IMR-90 (cell line): ENCODE measurements at regions not wholly inside any gene's neighbourhood (a gene's known extent, or its start where the extent isn't known, plus 50 kb on each side); places are given as distances from the start of the nearest gene placed in this dataset.

Experiments used
- ATAC-seq: fragments of 200-7000 bp; cut with Tn5 transposase; 2 replicates; pipeline ENCODE4 v1.9.1; 2020; ENCODE audit warnings: low read depth, mild to moderate bottlenecking, moderate library complexity
- BruUV-seq: library from RNA; stranded (reverse); fragments of 400-500 nt; replicated peaks from 2 replicates; lab custom pipeline; 2021; lab: Mats Ljungman, UMichigan
- CTCF ChIA-PET: fragments of 300-600 bp; formaldehyde crosslinking; extraction: SDS; loops from one replicate; lab custom pipeline; 2021; ENCODE audit warnings: antibody characterized with exemption; lab: Yijun Ruan, JAX
- POLR2A ChIA-PET: fragments of 300-600 bp; sonication (Branson Sonifier 250); formaldehyde crosslinking; loops from one replicate; lab custom pipeline; 2022; ENCODE audit warnings: antibody characterized with exemption; ENCODE audit not compliant: unreplicated experiment; lab: Charles Lee
- DNase-seq: peaks from one replicate; pipeline ENCODE4 v3.0.0; 2013
- H2AFZ ChIP-seq: replicated peaks from 2 replicates; pipeline ENCODE3; 2013; ENCODE audit warnings: low read length, mild to moderate bottlenecking; ENCODE audit not compliant: poor library complexity
- H2AK5ac ChIP-seq: 2 replicates; pipeline ENCODE4 v1.6.1; 2013; ENCODE audit warnings: low read depth, low read length, inconsistent platforms
- H2AK9ac ChIP-seq: replicated peaks from 2 replicates; pipeline ENCODE3; 2013; ENCODE audit warnings: mild to moderate bottlenecking, low read depth, low read length, moderate library complexity; ENCODE audit not compliant: poor library complexity
- H2BK120ac ChIP-seq: 2 replicates; pipeline ENCODE4 v1.6.1; 2013; ENCODE audit warnings: low read depth, low read length, inconsistent platforms
- H2BK15ac ChIP-seq: 3 replicates; pipeline ENCODE4 v1.6.1; 2013; ENCODE audit warnings: low read depth, low read length, inconsistent platforms
- H2BK20ac ChIP-seq: 2 replicates; pipeline ENCODE4 v1.6.1; 2013; ENCODE audit warnings: low read depth, mild to moderate bottlenecking, inconsistent platforms, low read length, moderate library complexity
- H2BK5ac ChIP-seq: 2 replicates; pipeline ENCODE4 v1.6.1; 2013; ENCODE audit warnings: mild to moderate bottlenecking, low read depth, low read length, inconsistent platforms; ENCODE audit not compliant: poor library complexity, severe bottlenecking
- H3K14ac ChIP-seq: replicated peaks from 2 replicates; pipeline ENCODE4 v1.6.1; 2013; ENCODE audit warnings: low read depth, low read length, inconsistent platforms
- H3K18ac ChIP-seq: 2 replicates; pipeline ENCODE4 v1.6.1; 2013; ENCODE audit warnings: low read depth, low read length, control low read depth
- H3K23ac ChIP-seq: 2 replicates; pipeline ENCODE4 v1.6.1; 2013; ENCODE audit warnings: low read depth, low read length, inconsistent platforms
- H3K27ac ChIP-seq: 2 replicates; pipeline ENCODE4 v1.5.1; 2013; ENCODE audit warnings: mild to moderate bottlenecking, control low read depth, low read length; ENCODE audit not compliant: insufficient read depth
- H3K27me3 ChIP-seq: 2 replicates; pipeline ENCODE4 v1.6.1; 2013; ENCODE audit warnings: low read length; ENCODE audit not compliant: control insufficient read depth, insufficient read depth
- H3K36me3 ChIP-seq: 2 replicates; pipeline ENCODE4 v1.6.1; 2013; ENCODE audit warnings: low read length, mixed read lengths; ENCODE audit not compliant: control insufficient read depth, insufficient read depth
- H3K4ac ChIP-seq: 2 replicates; pipeline ENCODE4 v1.6.1; 2013; ENCODE audit warnings: low read depth, low read length, inconsistent platforms
- H3K4me1 ChIP-seq: 2 replicates; pipeline ENCODE4 v1.6.1; 2013; ENCODE audit warnings: low read length, mixed read lengths; ENCODE audit not compliant: control insufficient read depth, insufficient read depth
- H3K4me2 ChIP-seq: 2 replicates; pipeline ENCODE4 v1.6.1; 2013; ENCODE audit warnings: low read depth, mild to moderate bottlenecking, control low read depth, low read length, moderate library complexity
- H3K4me3 ChIP-seq: 2 replicates; pipeline ENCODE4 v1.5.1; 2013; ENCODE audit warnings: low read depth, mild to moderate bottlenecking, control low read depth, low read length, moderate library complexity; ENCODE audit not compliant: insufficient read depth
- H3K56ac ChIP-seq: 2 replicates; pipeline ENCODE4 v1.6.1; 2013; ENCODE audit warnings: low read length, inconsistent platforms; ENCODE audit not compliant: insufficient read depth; ENCODE audit errors: extremely low read depth
- H3K79me1 ChIP-seq, 2 experiments: 2 replicates each; pipeline ENCODE4 v1.6.1; 2013; ENCODE audit warnings: low read length in 2 of 2, inconsistent platforms in 1 of 2, low read depth in 1 of 2
- H3K9ac ChIP-seq: 2 replicates; pipeline ENCODE4 v1.6.1; 2013; ENCODE audit warnings: low read depth, low read length, control low read depth
- H3K9me1 ChIP-seq: 2 replicates; pipeline ENCODE4 v1.6.1; 2013; ENCODE audit warnings: low read length, inconsistent platforms; ENCODE audit not compliant: insufficient read depth
- H3K9me3 ChIP-seq: 2 replicates; pipeline ENCODE4 v1.6.1; 2013; ENCODE audit warnings: low read length; ENCODE audit not compliant: control insufficient read depth, insufficient read depth
- H4K20me1 ChIP-seq: 2 replicates; pipeline ENCODE4 v1.6.1; 2013; ENCODE audit warnings: low read length, inconsistent platforms; ENCODE audit not compliant: insufficient read depth
- H4K5ac ChIP-seq: 2 replicates; pipeline ENCODE4 v1.6.1; 2013; ENCODE audit warnings: mild to moderate bottlenecking, low read depth, low read length, control low read depth
- H4K8ac ChIP-seq, 2 experiments: 2 replicates each; pipeline ENCODE4 v1.6.1; 2013; ENCODE audit warnings: low read depth in 2 of 2, low read length in 2 of 2, control low read depth in 1 of 2, inconsistent platforms in 1 of 2
- H4K91ac ChIP-seq: 2 replicates; pipeline ENCODE4 v1.6.1; 2013; ENCODE audit warnings: low read depth, low read length, inconsistent platforms; ENCODE audit not compliant: insufficient read depth
- BHLHE40 ChIP-seq: fragments of 150-350 bp; IDR thresholded peaks from 2 replicates; pipeline ENCODE4 v1.6.1; 2016; ENCODE audit warnings: mild to moderate bottlenecking, low read depth, low read length
- CEBPB ChIP-seq: IDR thresholded peaks from 2 replicates; pipeline ENCODE4 v1.6.1; 2012; ENCODE audit warnings: low read depth, low read length, improper control_type of control experiment
- FOS ChIP-seq: fragments of 150-350 bp; IDR thresholded peaks from 2 replicates; pipeline ENCODE4 v1.6.1; 2016; ENCODE audit warnings: low read depth, low read length
- MAFK ChIP-seq: IDR thresholded peaks from 2 replicates; pipeline ENCODE4 v1.6.1; 2012; ENCODE audit warnings: low read depth, low read length, improper control_type of control experiment
- MAZ ChIP-seq: IDR thresholded peaks from 2 replicates; pipeline ENCODE4 v1.6.1; 2012; ENCODE audit warnings: low read depth, mild to moderate bottlenecking, low read length, improper control_type of control experiment, moderate library complexity, borderline replicate concordance
- RAD21 ChIP-seq: IDR thresholded peaks from 2 replicates; pipeline ENCODE4 v1.6.1; 2012; ENCODE audit warnings: low read length, improper control_type of control experiment
- RCOR1 ChIP-seq: IDR thresholded peaks from 2 replicates; pipeline ENCODE4 v1.6.1; 2012; ENCODE audit warnings: mild to moderate bottlenecking, low read length, improper control_type of control experiment; ENCODE audit not compliant: insufficient replicate concordance
- RFX5 ChIP-seq: IDR thresholded peaks from 2 replicates; pipeline ENCODE4 v1.8.0; 2012; ENCODE audit warnings: low read depth, mild to moderate bottlenecking, low read length, moderate library complexity
- SMC3 ChIP-seq: fragments of 150-350 bp; IDR thresholded peaks from 2 replicates; pipeline ENCODE4 v1.6.1; 2016; ENCODE audit warnings: low read depth, mild to moderate bottlenecking, antibody characterized with exemption, low read length, moderate library complexity
- WGBS, 2 experiments: methylation state at CpG; one replicate each; pipeline versions ENCODE4 v1.1.5 to v1.1.7; 2013; ENCODE audit warnings: missing lambda C conversion rate in 2 of 2; ENCODE audit not compliant: insufficient read length in 1 of 2; ENCODE audit errors: extremely low coverage in 2 of 2; 5-methylcytosine and 5-hydroxymethylcytosine counted together
- dilution Hi-C: fragments of 300-500 bp; cut with HindIII; formaldehyde crosslinking; loops from one replicate; pipeline ENCODE4 v1.14.3; 2018; ENCODE audit warnings: low sequenced_read_pairs; ENCODE audit not compliant: unreplicated experiment
- in situ Hi-C: fragments of 300-500 bp; cut with MboI; formaldehyde crosslinking; loops from 3 replicates; pipeline ENCODE4 v1.14.3; 2019; ENCODE audit warnings: low sequenced_read_pairs, inconsistent platforms, mixed read lengths
- intact Hi-C: fragments of 100-400 bp; cut with micrococcal nuclease; formaldehyde crosslinking; loops from 2 replicates; pipeline ENCODE4 v1.10.0; 2022
- TF ChIP-seq, protein P1 (sequence below): fragments of 150-350 bp; IDR thresholded peaks from 2 replicates; pipeline ENCODE4 v1.6.1; 2016; ENCODE audit warnings: low read depth, mild to moderate bottlenecking, low read length, moderate library complexity, borderline replicate concordance
- TF ChIP-seq, protein P2 (sequence below): conservative IDR thresholded peaks from 2 replicates; pipeline ENCODE4 v1.5.1; 2012; ENCODE audit warnings: mild to moderate bottlenecking, low read depth, low read length, improper control_type of control experiment

DNA sequence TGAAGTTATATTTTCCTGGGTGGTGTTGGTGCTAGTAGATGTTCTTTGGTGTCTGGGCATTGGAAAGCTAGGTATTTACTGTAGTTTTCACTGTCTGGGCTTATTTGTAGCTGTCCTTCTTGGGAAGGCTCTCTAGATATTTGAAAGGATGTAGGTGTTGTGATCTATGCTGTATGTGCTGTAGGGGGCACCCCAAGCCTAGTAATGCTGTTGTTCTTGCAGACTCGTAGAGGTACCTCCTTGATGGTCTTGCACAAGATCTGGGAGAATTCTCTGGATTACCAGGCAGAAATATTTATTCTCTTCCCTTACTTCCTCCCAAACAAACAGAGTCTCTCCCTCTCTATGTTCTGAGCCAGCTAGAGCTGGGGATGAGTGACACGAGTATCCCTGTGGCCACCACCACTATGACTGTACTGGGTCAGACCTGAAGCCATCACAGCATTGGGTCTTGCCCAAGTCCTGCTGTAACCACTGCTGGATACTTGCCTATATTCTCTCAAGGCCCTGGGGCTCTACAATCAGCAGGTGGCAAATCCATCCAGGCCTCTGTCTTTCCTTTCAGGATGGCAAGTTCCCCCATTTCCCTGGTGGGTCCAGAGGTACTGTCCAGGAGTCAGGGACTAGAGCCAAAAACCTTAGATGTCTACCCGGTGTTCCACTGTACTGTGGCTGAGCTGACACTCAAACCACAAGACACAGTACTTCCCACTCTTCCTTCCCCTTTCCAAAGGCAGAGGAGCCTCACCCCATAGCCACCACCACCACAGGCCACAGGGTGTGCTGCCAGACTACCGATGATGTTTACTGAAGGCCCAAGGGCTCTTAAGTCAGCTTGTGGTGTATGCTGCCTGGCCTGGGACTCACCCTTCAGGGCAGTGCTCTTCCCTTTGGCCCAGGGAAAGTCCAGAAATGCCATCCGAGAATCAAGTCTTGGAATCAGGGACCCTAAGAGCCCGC lies 195.2 kb upstream of the DPPA4 start (continued):
- TF ChIP-seq, protein P1, sequence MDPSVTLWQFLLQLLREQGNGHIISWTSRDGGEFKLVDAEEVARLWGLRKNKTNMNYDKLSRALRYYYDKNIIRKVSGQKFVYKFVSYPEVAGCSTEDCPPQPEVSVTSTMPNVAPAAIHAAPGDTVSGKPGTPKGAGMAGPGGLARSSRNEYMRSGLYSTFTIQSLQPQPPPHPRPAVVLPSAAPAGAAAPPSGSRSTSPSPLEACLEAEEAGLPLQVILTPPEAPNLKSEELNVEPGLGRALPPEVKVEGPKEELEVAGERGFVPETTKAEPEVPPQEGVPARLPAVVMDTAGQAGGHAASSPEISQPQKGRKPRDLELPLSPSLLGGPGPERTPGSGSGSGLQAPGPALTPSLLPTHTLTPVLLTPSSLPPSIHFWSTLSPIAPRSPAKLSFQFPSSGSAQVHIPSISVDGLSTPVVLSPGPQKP, result no peak
- no peak for TF ChIP-seq FOS

DNA sequence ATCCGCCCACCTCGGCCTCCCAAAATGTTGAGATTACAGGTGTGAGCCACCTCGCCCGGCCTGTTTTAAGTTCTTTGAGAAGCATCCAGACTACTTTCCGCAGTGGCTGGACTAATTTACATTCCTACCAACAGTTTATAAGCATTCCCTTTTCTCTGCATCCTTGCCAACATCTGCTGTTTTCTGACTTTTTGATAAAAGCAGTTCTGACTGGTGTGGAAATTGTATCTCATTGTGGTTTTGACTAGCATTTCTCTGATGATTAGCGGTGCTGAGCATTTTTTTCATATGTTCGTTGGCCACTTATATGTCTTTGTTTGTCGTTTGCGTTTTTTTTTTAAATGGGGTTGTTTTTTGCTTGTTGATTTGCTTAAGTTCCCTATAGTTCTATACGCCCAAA lies 208.4 kb upstream of the DPPA4 start:
- H4K20me1 ChIP-seq, result no peaks in the 10 kb centered on the region
- BruUV-seq, result no TSS peak
- H4K5ac ChIP-seq, result no peak overlapping the region
- H2AK9ac ChIP-seq, result no peak overlapping the region
- H3K4me3 ChIP-seq, result no peak overlapping the region
- DNase-seq (no peak), ATAC-seq (no peak)
- dilution Hi-C loops (no loop called here), intact Hi-C loops (no loop called here), in situ Hi-C loops (no loop called here)
- no peak overlapping the region for H2BK5ac ChIP-seq
- H4K91ac ChIP-seq, result no peak overlapping the region
- no peak overlapping the region for H2BK20ac ChIP-seq
- no peaks in the 10 kb centered on the region for H3K9me1 ChIP-seq
- no peaks in the 10 kb centered on the region for H3K36me3 ChIP-seq
- H2AK5ac ChIP-seq, result no peak overlapping the region
- H3K23ac ChIP-seq, result no peak overlapping the region
- H3K27ac ChIP-seq, result no peak overlapping the region
- H3K4me1 ChIP-seq, result no peaks in the 10 kb centered on the region
- no peak overlapping the region for H3K4ac ChIP-seq
- CTCF ChIA-PET, result no interaction called here
- POLR2A ChIA-PET, result no interaction called here
- no peaks in the 10 kb centered on the region for H3K27me3 ChIP-seq
- H4K8ac ChIP-seq, result no peak overlapping the region
- no peak overlapping the region for H2BK120ac ChIP-seq
- H3K56ac ChIP-seq, result no peak overlapping the region
- H3K9ac ChIP-seq, result no peak overlapping the region
- H3K18ac ChIP-seq, result no peak overlapping the region
- no CpG with 5 or more reads among the region's 10 CpGs for WGBS, 2 experiments
- no peak overlapping the region for H3K4me2 ChIP-seq
- no peak overlapping the region for H2AFZ ChIP-seq
- no peak overlapping the region for H2BK15ac ChIP-seq
- H3K9me3 ChIP-seq, result no peaks in the 10 kb centered on the region
- no peaks in the 10 kb centered on the region for H3K79me1 ChIP-seq
- no peak overlapping the region for H3K14ac ChIP-seq
- TF ChIP-seq, protein P1, result no peak
- no peak for TF ChIP-seq MAZ
- TF ChIP-seq RCOR1, result no peak
- no peak for TF ChIP-seq RAD21
- no peak for TF ChIP-seq FOS
- TF ChIP-seq CEBPB, result no peak
- TF ChIP-seq, protein P2, sequence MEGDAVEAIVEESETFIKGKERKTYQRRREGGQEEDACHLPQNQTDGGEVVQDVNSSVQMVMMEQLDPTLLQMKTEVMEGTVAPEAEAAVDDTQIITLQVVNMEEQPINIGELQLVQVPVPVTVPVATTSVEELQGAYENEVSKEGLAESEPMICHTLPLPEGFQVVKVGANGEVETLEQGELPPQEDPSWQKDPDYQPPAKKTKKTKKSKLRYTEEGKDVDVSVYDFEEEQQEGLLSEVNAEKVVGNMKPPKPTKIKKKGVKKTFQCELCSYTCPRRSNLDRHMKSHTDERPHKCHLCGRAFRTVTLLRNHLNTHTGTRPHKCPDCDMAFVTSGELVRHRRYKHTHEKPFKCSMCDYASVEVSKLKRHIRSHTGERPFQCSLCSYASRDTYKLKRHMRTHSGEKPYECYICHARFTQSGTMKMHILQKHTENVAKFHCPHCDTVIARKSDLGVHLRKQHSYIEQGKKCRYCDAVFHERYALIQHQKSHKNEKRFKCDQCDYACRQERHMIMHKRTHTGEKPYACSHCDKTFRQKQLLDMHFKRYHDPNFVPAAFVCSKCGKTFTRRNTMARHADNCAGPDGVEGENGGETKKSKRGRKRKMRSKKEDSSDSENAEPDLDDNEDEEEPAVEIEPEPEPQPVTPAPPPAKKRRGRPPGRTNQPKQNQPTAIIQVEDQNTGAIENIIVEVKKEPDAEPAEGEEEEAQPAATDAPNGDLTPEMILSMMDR, result no peak
- no peak for TF ChIP-seq SMC3
- TF ChIP-seq RFX5, result no peak
- TF ChIP-seq BHLHE40, result no peak
- no peak for TF ChIP-seq MAFK
